Right renal cortex interstitium (tissue), 3 donors: ENCODE measurements at regions not wholly inside any gene's neighbourhood (a gene's known extent, or its start where the extent isn't known, plus 50 kb on each side); places are given as distances from the start of the nearest gene placed in this dataset.

ENCODE experiments used
- DNase-seq, 3 donors: peaks; one replicate each; pipeline ENCODE4 v3.0.0-alpha.2; 2013; ENCODE audit warnings: low read depth in 3 of 3, low spot score in 2 of 3

DNA sequence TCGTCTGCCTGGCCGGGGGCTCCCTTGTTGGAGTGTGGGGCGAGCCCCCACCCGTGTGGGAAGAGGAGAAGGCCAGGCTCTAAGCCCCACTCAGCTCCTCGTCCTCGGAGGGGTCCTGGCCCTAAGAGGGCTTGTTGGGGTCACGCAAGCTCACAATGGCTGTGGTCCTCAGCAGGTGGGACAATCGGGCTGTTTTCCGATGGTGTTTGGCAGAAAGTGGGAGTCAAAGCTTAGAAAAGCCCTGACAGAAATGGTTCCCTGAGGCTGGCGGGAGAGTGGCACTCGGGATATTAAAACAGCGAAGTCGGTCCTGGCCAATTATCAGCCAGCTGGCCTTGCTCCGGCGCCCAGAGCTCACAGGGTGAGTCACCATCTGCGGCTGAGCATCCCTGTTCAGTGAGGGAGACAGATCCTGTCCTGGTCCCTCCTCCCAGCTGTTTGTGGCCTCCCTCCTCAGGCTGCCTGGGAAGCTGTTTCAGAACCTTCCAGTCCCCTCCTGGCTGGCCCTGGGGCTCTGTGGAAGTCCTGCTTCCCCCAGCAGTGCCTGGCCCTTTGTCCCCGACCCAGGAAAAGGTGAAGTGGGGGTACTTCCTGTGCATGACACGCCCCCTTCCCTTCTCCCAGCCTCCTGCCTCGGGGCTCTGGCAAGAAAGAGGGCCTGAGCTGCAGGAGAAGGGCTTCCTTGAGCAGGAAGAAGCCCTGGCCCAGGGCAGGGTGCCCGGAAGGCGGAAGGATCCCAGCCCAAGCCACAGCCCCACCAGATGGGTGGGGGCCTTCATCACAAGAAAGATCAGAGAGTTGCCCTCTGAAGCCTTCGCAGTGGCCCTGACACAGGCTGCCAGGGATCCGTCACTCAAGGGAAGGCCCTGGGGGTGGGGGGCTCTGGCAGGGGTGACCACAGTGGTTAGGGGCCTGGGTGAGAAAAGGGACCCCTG lies 53.6 kb upstream of the BHLHE23 start:
- DNase-seq: no peak

DNA sequence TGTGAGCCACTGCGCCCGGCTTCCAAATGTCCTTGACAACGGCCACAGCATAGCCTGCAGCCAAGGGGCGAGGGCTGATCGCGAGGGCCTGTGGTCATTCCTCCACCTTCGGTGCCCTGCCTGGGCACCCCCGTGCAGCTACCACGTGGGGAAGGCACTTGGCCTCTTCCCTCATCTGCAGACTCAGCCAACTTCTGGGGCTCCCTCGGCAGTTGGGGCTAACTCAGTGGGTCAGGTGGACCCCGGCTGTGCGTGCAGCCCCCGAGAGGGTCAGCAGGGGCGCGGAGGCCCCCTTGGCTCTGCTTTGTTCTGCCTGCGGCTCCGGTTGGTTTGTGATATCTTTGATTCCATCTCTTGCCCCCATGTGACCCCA lies 52.9 kb upstream of the BHLHE23 start:
- no peak for DNase-seq

DNA sequence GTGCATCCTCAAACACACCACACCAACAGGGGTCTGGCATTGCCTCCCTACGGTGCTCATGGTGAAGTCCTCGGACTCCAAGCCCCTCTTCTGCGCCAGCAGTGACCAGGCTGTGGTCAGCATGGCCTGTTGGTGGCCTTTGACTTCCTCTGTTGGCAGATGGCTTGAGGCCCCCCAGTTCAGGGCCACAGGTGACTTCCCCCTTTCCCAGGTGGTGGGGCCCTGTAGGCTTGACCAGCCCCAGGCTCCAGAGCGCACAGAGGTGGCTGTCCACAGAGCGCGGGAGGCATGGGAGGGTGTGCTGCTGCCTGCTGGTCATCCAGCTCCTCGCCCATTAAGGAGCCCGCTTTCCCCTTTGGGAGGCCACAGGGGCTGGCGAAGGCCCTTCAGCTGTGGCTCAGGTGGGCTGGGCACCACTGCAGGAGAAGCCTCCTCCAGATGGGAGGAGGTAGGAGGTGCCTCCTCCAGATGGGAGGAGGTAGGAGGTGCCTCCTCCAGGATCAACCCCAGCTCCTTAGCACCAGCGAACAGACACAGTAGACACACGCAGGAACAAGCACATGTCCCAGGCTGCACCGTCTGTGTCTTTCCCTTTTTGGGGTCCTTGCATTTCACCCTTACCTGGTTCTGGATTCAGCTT lies 52.1 kb upstream of the BHLHE23 start:
- DNase-seq: no peak

- peak in 1 of 3 donors; percentile 24 for DNase-seq
Observed at GRCh38 chr20:63057171-63058117, 50.7 kb upstream of the BHLHE23 start.

GRCh38 chr20:63056236-63057170 lies 49.7 kb upstream of the BHLHE23 start:
- peak in 1 of 3 donors; percentile 23 for DNase-seq
